GM18502 (cell line): ENCODE measurements at regions not wholly inside any gene's neighbourhood (a gene's known extent, or its start where the extent isn't known, plus 50 kb on each side); places are given as distances from the start of the nearest gene placed in this dataset.

ENCODE experiments used
- ATAC-seq: cut with Tn5 transposase; IDR thresholded peaks from one replicate; pipeline ENCODE4 v1.9.1; 2021; ENCODE audit warnings: mild to moderate bottlenecking; ENCODE audit not compliant: unreplicated experiment, poor library complexity

GRCh38 chr6:43843669-43844171, 73.7 kb downstream of the VEGFA start:
- ATAC-seq = no peak

- ATAC-seq = no peak
Measured at GRCh38 chr6:43843097-43843645, 73.2 kb downstream of the VEGFA start.

- no peak for ATAC-seq
Measured at GRCh38 chr6:43842231-43842794, 72.3 kb downstream of the VEGFA start.

- no peak for ATAC-seq
Measured at GRCh38 chr6:43840490-43841218, 70.6 kb downstream of the VEGFA start.

- no peak for ATAC-seq
Measured at GRCh38 chr6:43838276-43839036, 68.4 kb downstream of the VEGFA start.

- no peak for ATAC-seq
Measured at GRCh38 chr6:43837507-43837906, 67.5 kb downstream of the VEGFA start.

GRCh38 chr6:43836507-43837240, 66.7 kb downstream of the VEGFA start:
- ATAC-seq = no peak
